GM03348 (cell line): ENCODE measurements at regions not wholly inside any gene's neighbourhood (a gene's known extent, or its start where the extent isn't known, plus 50 kb on each side); places are given as distances from the start of the nearest gene placed in this dataset.
"Not testable (repeated sequence)": the region's sequence is repeated elsewhere in the genome, so short reads cannot be mapped to it uniquely, and the experiment has no call there.

Experiments used
- DNase-seq: peaks from one replicate; pipeline ENCODE4 v3.0.0; 2012; ENCODE audit warnings: low spot score

DNA sequence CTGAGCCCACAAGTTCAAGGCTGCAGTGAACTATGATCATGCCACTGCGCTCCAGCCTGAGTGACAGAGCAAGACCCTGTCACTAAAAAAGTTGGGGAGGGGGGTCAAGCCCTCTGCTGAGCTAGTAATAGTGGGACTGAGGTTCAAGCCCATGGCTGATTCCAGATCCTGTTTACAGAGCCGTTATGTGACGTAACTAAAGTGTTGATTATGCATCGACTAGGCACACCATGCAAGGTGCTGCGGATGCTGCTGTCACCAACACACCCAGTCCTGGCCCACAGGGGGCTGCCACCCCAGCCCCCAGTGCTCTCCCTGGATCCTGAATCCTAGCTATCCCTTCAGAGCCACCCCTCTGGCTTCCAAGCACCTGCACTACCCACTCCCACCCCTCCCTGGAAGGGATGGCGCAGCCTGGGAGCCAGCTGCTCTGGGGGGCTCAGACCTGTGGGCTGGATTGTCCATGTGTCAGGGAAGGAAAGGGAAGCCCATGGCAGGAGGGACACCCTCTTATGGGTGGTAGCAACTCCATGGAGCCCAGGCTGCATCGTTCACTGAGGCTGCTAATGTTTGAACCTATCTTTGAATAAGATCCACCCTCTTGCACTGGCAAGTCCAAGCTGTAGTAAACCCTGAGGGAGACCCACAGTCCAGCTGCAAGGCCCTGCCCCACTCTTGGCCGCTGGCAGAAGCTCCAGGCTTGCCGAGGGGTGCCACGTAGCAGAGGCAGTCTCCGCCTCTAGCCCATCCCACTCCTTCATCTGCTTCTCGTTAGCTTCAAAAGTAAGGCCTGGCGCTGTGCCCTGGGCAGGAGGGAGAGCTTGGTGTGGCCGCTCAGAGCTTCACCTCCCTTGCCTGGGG, 95.0 kb downstream of the SNX5 start:
- DNase-seq, result peak; percentile 94

DNA sequence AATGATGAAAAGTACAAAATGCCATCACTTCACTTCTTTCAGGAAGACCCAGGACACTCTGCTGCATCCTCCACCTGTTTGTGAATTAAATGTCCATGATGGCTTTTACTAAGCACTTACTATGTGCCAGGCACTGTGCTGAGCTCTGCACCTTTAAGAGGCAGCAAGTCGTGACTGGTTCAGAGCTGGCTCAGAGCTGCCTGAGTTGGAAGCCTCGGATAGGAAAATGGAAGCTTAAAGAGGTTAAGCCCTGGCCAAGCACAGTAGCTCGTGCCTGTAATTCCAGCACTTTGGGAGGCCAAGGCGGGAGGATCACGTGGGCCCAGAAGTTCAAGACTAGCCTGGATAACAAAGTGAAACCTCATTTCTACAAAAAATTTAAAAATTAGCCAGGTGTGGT, 95.6 kb downstream of the SNX5 start:
- no peak for DNase-seq

DNA sequence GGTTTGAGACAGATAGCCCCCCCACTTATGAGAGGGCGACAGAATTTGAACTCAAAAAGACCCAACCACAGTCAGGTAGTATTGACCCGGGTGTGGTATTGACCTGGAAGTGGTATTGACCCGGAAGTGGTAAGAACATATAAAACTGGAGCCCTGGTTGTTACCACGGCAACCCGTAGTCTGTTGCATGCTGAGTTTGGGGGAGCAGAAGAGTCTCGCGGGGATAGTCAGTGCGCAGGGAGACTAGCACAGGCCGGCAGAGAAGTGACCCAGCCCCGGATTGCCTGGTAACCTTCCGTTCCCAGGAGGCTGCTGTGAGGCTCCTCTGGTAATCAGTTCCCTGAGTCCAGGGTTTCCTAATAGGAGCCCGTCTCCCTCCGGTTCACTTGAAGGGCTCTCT, 96.2 kb downstream of the SNX5 start:
- no peak for DNase-seq

DNA sequence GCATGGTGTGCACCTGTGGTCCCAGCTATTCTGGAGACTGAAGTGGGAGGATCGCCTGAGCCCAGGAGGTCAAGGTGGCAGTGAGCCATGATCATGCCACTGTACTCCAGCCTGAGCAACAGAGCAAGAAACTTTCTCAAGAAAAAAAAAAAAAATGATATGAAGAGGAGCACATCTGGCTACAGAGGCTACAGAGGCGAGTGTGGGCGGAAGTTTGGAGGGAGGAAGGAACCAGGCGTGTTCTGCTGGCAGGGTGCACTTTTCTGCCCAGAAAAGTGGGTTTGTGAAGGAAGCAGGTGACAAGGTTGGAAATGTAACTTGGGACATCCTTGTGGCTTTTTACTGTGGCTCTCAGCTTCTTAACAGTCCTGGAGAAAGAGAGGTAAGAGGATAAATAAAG, 96.7 kb downstream of the SNX5 start:
- DNase-seq, result no peak

DNA sequence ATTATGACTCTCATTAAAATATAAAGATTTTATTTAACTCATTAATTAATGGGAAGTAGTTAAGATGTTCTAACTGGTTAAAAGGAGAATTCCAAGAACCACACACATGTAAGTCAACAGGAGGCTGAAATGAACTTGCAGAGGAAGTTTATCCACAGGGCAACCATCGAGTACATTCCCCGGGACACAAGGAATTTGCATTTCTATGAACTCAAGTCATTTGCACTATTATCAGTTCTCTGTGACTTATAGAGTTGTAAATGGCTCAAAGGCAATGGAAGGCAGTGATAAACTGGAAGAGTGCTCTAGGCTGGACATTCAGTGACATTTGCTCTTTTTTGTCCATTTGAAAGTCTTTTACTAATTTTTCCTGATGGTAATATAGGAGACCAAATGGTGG, 97.4 kb downstream of the SNX5 start:
- DNase-seq, result no peak

DNA sequence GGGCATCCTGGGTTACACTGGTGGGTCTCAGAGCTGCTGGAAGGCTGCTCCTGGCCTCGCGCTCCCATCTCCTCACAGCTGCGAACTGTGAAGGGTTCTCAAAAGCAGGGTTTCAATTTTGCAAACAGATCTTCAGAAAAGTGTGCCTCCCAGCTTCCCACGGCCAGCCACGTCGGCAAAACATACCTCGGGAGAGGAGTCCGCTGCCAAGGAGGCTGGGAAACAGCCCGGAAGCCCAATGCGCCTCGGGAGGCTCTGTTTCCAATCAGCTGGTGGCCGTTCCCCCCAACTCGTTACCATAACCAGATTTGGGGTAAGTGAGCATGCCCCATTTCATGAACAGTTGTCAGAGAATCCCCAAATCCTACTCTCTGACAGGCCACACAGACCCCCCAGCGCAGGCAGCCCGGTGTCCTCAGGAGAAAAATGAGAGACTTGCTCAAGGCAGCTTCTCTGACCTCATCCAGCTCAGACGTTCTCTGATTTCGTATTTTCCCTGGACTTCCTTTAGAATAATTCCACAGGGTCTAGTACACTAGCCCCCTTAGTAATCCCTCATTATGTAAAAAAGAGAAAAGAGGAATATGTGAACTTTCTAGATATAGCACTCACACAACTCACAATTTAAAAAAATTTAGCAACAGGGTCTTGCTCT, 98.4 kb downstream of the SNX5 start:
- peak; percentile 62 for DNase-seq

DNA sequence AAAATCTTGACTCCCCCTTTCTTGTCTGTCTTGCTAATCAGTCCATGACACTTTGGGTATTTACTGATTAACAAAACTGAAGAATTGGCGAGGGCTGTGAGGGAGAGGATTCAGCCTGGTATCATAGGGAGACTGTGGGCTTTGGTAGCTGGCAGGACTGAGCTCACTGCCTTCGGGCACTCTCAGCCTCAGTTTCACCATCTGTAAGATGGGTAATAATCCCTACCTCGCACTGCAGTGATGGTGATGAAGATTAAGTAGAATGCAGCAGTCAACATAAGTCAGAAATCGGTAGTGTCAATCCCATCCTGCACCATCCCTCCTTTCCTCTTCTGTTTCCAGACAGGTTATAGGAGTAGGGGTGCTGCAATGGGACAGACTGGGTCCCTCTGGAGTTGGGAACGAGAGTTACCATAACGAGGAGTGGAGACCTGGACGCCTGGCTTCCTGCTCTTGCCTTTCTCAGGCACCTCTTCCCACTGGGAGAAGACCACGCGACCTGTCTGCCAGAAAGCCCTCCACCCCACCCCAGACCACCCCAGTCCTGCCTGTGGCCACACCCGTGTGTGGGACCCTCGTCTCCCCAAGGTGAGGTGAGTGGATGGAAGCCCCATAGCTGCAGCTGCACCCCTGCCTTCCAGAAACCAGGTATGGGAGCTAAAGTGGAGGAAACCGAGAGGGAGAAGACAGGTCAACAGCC, 99.1 kb downstream of the SNX5 start:
- no peak for DNase-seq

DNA sequence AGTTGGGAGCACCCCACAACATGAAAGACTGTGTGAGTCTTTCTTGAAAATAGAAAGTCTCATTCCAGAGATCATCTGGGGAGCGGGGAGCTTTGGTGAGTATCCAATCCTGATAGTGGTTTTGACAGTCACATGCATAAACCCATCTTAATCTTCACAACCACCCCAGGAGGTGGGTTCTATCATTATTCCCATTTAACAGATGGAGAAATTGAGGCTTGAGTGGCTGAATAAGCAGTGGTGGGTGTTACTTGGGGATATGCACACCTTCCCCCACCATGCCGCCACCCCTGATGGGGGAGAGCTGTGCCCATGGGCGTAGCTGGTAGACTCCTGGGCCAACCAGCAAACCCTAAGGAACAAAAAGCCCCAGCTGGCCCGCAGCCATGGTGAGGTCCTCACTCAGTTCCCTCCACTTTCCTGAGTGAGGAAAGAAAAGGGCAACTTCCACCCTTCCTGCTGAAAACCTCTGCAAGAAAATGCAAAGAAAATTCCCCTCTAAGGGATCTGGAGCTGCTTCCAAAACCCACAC, 99.8 kb downstream of the SNX5 start:
- DNase-seq, result no peak

DNA sequence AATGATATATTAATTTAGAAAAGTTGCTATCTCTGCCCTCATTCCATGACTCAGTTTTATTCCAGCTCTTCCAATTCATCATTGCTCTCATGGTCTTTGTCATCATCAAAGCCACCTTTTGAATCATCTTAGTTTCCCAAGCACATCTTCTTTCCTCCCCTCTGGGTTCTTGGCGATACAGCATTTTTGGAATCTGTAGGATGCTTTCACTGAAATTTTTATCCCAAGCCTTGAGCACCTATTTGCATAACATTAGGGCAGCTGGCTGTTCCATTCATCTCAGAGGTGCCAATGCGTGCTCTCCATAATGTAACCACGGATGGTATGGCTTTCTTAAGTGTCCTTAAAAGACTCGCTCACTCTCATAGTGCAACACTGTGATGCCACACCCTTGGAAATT, 100.4 kb downstream of the SNX5 start:
- DNase-seq, result no peak

DNA sequence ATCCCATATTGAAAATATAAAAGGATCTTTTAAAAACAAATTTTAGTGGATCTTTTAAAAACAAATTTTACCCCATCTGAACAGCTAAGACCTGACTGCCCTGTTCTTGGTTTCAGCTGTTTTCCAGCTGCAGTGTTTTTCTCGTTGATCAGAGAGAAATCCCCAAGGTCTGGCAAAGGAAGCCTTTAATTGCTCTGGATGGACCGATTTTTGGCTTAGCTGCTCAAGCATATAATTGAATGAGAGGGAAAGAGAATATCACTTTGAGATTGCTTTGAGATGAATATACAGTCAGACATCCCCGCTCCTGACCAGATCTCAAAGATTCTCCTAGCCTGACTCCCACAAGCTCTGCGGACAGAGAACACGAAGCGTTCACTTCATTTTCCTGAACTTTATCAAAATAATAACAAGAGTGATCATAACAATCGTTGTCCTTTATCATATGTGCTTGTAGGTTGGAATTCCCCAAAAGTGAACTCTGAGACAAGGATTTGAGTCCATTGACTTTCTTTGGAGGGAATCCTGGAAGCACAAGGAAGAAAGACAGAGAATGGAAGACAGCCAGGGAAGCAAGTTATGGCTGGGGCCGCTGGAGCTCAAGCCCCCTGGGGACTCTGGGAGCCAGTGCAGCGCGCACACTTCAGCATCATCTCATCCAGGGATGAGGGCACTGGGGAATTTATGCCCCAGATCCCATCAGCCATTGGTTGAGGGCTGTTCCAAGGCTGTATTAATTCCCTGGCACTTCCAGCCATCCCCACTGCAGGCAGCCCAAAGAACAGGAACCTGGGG, 101.3 kb downstream of the SNX5 start:
- DNase-seq, result no peak

DNA sequence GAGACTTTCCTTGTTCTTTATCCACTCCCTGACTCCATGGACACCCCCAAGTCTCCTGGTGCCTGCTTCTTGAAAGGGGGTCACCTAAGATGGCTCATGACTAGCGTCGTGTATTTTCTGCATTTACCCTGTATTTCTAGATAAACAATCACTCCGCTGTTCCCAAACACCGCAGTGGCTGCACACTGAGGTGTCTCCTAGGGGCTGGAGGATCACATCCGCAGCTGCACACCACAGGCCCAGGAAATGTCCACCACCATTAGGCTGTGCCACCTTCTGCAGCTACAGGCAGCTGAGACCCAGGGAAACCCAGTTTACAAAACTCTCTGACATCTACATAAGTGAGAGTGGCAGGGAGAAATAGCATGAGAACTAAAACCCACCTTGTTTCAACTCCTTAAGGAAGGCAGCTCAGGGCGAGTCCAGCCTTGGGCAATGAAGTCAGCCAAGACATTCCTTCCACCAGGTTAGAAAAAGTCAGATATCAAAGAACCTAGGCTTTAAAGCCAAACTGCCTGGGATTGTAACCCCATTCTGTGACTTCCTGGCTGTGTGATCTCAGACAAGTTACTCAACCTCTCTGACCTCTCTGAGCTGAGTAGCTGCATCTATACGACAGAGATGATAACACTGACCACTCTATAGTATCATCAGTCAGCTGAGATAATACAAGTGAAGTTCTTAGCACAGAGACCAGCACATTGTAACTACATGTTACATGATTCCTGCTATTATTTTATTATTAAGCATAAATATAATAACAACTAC, 102.2 kb downstream of the SNX5 start:
- no peak for DNase-seq

DNA sequence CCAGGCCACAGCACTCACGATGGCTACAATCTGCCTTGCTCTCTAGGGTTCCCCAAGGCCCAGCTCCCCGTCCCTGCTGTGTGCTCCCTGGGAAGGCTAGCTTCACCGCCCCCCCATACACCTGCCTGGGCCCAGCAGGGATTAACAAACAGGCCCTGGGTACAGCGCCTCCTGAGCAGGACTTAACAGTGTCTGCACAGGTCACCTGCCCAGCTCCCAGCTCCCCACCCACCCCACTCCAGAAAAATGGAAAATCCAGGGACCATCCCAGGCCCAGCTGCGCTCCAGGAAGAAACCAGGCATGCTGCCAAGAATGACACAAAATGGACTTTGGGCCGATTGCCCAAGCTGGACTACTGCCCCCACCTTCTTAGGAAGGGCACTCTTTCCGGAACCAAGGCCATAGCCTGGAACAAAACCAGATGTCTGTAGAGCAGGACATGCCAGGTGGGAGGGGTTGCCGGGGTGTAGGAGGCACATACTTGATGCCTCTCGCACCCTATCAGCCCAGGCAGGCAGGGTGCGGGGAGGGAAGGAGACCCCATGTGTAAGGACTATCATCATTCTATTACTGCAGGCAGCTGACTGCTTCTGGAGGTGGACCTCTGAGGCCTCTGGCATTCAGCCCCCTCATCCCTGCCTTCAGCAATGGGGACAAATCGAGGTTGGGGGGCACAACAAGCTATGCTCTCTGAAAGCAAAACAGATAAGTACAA, 104.9 kb downstream of the SNX5 start:
- DNase-seq, result no peak

DNA sequence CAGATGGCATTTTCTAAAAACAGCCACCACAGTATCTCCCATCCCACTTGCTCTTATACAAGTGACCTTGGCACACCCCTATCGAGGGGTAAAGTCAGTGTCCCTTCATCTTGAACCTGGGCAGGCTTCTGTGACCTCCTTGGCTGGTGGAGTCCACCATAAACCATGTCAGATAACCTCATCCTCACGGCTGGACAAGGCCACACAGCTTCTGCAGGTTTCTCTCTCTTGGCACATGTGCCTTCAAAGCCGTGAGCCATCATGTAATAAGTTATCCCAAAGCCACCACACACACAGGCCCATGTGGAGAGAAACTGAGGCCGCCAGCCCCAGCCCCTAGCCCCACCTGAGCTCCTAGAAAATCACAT, 105.4 kb downstream of the SNX5 start:
- no peak for DNase-seq

DNA sequence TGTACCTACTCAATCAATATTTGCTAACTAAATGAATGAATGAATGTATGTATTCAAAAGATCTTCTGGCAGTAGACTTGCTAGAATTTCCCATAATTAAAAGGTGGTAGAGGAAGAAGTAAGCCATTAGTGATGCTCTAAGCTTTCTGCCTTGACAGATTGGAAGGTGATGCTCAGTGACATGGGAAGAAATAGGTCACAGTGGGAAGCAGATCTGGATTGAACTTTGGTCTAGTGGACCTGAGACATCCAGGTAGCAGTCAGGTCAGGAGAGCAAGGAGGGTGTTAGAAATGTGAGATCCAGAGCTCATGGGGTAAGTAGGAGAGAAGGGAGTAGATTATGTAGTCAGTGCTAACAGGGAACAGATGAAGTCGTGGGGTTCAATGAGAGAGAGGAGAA, 106.4 kb downstream of the SNX5 start:
- DNase-seq, result no peak

DNA sequence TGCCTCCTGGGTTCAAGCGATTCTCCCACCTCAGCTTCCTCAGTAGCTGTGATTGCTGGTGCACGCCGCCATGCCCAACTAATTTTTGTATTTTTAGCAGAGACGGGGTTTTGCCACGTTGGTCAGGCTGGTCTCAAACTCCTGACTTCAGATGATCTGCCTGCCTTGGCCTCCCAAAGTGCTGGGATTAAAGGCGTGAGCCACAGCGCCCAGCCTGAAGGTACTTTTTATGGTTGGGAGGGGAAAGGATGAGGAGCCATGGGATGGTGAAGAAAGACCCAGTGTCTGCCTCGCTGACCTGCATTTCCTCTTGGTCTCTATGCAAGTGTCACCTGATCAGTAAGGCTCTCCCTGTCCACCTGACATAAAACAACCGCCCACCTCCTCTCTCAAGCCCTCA, 107.0 kb downstream of the SNX5 start:
- not testable (repeated sequence) for DNase-seq

DNA sequence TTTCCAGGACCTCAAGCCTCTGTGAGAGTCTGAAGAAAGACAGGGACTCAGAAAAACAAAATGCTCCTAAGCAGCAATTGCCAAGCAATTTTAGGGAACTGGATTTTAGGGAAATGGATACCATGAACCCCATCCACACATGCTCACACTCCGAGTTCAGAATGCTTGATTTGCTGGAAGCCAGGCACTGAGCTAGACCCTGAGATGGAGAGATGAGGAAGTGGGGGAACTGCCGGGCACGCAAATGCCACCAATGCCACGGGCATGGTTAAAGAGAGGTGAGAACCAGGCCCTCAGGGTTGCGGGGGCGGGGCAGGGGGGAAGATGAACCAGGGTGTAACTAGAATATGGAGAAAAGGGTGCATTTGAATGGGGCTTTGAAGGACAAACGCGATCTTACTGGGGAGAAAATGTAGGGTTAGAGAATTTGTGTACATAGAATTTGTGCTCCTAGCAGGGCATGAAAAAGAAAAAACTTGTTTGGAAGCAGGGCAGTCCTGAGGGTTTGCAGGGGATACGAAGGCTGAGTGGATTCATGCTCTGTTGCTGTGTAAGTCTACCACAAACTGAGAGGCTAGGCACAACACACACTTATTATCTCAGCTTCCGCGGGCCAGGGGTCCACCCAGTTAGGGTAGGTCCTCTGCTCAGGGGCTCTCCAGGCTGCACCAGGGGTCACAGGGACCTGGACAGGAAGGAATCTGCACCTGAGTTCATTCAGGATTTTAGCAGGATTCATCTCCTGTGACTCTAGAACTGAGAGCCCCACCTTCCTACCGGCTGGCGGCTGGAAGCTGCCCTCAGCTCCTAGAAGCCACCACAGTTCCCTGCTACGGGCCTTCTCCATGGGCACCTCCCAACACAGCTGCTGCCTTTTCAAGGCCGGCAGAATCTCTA, 108.0 kb downstream of the SNX5 start:
- no peak for DNase-seq

DNA sequence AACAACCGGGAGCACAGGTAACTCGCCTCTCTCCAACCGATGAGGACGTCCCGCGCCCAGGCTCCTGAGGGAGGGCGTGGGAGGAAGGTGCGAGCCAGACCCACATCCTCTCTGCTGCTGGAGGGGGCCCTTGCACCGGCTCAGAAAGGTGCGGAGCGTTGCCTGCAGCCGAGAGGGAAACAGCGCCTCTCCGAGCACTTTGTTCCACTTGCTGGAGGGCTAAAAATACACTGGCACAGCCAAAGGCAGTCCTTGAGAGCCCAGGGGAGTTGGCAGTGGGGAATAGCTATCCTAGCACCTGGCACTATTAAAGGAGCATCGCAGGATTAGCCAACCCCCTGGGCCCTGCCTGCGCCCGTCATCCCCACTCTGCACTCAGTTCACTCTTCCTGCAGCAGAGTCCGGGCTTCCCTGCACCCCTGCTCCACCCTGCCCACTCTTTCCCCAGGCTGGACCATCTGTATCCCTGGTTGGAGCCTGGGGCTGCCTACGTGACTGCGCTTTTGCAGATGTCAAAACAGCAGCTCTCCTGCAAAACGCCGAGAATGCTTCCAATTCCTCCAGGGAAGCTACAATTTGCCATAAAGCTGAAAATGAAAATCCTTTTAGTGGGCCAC, 108.9 kb downstream of the SNX5 start:
- no peak for DNase-seq

DNA sequence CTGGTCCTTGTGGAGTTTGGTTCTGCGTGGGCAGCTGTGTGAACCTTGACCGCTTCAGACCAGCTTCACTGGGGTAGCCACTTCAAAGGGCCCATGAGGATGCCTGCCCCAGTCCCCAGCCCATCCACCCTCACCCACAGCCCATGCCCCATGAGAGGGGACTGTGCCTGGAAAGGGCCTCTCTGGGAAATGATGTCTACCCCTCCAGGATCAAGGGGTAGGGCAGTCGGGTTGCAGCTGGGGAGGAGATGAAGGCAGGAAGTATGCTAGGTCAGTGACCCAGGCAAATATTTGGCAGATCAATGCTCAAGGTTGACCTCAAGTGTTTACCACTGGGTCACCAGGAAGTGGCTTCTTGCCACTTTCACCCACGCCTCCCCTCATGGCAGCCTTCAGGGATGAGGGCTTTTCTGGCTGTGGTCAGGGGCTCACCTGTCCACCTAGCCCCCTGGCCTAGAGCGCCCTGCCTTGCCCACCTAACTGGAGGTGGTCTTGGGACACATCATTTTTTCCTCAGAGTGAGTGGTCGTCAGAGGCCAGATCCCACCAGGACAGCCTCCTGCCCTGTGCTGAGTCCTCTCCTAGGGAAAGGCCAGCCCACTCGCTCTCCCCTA, 109.5 kb downstream of the SNX5 start:
- no peak for DNase-seq
